RWPE2 (cell line): ENCODE measurements at regions not wholly inside any gene's neighbourhood (a gene's known extent, or its start where the extent isn't known, plus 50 kb on each side); places are given as distances from the start of the nearest gene placed in this dataset.

Experiments used
- ATAC-seq: fragments of 200-7000 bp; cut with Tn5 transposase; 3 replicates; pipeline ENCODE4 v1.9.1; 2021; ENCODE audit warnings: low read depth
- DNase-seq: peaks from one replicate; pipeline ENCODE4 v3.0.0-alpha.2; 2020; ENCODE audit warnings: low spot score
- H3K27ac ChIP-seq: fragments of 450-650 bp; 2 replicates; pipeline ENCODE4 v1.5.1; 2017; ENCODE audit warnings: mild to moderate bottlenecking; ENCODE audit not compliant: poor library complexity, severe bottlenecking
- H3K27me3 ChIP-seq: fragments of 250-450 bp; sonication (Bioruptor Pico); 2 replicates; pipeline ENCODE4 v1.5.1; 2021; ENCODE audit warnings: mild to moderate bottlenecking, moderate library complexity; ENCODE audit not compliant: insufficient read depth, poor library complexity, severe bottlenecking
- H3K36me3 ChIP-seq: fragments of 250-450 bp; sonication (Bioruptor Pico); 2 replicates; pipeline ENCODE4 v1.5.1; 2020; ENCODE audit warnings: low read depth, mild to moderate bottlenecking, moderate library complexity
- H3K4me1 ChIP-seq: fragments of 250-450 bp; sonication (Bioruptor Pico); 2 replicates; pipeline ENCODE4 v1.5.1; 2021; ENCODE audit warnings: mild to moderate bottlenecking, moderate library complexity; ENCODE audit not compliant: insufficient read depth, poor library complexity, severe bottlenecking
- H3K4me3 ChIP-seq: fragments of 250-450 bp; sonication (Bioruptor Pico); 2 replicates; pipeline ENCODE4 v1.5.1; 2021; ENCODE audit warnings: mild to moderate bottlenecking, moderate library complexity; ENCODE audit not compliant: severe bottlenecking
- H3K9me3 ChIP-seq: fragments of 250-450 bp; sonication (Bioruptor Pico); 2 replicates; pipeline ENCODE4 v1.5.1; 2021; ENCODE audit warnings: mild to moderate bottlenecking, moderate library complexity; ENCODE audit not compliant: severe bottlenecking
- TF ChIP-seq, protein P1 (sequence below): fragments of 450-650 bp; IDR thresholded peaks from one replicate; pipeline ENCODE4 v1.5.1; 2017; ENCODE audit warnings: mild to moderate bottlenecking, moderate library complexity; ENCODE audit not compliant: poor library complexity, severe bottlenecking

- Histone ChIP-seq H3K4me3 (no peak overlapping the region), H3K36me3 (no peaks in the 10 kb centered on the region), H3K27ac (no peak overlapping the region), H3K4me1 (no peaks in the 10 kb centered on the region), H3K9me3 (no peaks in the 10 kb centered on the region), H3K27me3 (no peaks in the 10 kb centered on the region)
- ATAC-seq (no peak), DNase-seq (no peak)
- TF ChIP-seq, protein P1, sequence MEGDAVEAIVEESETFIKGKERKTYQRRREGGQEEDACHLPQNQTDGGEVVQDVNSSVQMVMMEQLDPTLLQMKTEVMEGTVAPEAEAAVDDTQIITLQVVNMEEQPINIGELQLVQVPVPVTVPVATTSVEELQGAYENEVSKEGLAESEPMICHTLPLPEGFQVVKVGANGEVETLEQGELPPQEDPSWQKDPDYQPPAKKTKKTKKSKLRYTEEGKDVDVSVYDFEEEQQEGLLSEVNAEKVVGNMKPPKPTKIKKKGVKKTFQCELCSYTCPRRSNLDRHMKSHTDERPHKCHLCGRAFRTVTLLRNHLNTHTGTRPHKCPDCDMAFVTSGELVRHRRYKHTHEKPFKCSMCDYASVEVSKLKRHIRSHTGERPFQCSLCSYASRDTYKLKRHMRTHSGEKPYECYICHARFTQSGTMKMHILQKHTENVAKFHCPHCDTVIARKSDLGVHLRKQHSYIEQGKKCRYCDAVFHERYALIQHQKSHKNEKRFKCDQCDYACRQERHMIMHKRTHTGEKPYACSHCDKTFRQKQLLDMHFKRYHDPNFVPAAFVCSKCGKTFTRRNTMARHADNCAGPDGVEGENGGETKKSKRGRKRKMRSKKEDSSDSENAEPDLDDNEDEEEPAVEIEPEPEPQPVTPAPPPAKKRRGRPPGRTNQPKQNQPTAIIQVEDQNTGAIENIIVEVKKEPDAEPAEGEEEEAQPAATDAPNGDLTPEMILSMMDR, result no peak
Observed at GRCh38 chr3:83821506-83821905, 1137.3 kb upstream of the CADM2 start.

DNA sequence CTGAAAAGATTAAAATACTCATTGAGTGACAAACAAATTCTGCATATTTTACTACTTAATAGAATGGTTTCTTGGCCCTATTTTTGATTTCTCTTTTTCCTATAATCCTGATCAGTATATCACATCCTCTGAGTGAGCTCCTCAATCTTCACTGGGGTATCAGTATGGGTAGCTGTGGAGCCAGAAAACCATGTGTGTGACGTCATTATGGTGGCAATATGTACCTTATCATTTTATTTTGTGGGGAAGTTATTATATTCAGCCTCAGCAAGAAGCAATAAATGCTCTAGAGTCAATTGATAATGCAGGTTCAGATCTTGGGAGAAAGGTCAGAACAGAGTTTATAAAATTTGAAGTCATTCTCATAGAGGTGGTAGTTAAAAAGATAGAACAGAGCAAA lies 1135.7 kb upstream of the CADM2 start:
- no peaks in the 10 kb centered on the region for H3K4me1 ChIP-seq
- DNase-seq (no peak), ATAC-seq (no peak)
- H3K36me3 ChIP-seq, result no peaks in the 10 kb centered on the region
- H3K27ac ChIP-seq, result no peak overlapping the region
- no peaks in the 10 kb centered on the region for H3K27me3 ChIP-seq
- H3K4me3 ChIP-seq, result no peak overlapping the region
- TF ChIP-seq, protein P1, result no peak
- no peaks in the 10 kb centered on the region for H3K9me3 ChIP-seq

DNA sequence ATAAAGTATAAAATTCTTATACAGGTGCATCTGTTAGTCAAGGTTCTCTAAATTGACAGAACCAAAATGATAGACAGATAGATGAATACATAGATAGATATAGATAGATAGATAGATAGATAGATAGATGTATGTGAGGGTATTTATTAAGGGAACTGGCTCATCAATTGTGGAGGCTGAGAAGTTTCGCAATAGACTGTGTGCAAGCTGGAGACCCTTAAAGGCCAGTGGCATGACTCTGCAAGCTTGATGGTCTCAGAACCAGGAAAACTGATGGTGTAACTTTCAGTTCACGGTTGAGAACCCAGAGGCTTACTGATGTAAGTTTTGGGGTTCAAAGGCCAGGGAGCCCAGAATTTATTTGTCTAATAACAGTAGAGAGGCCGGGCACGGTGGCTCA lies 1123.7 kb upstream of the CADM2 start:
- no peaks in the 10 kb centered on the region for H3K9me3 ChIP-seq
- no peak overlapping the region for H3K4me3 ChIP-seq
- TF ChIP-seq, protein P1, result no peak
- ATAC-seq (no peak), DNase-seq (no peak)
- H3K4me1 ChIP-seq, result no peaks in the 10 kb centered on the region
- no peaks in the 10 kb centered on the region for H3K36me3 ChIP-seq
- no peaks in the 10 kb centered on the region for H3K27me3 ChIP-seq
- no peak overlapping the region for H3K27ac ChIP-seq

DNA sequence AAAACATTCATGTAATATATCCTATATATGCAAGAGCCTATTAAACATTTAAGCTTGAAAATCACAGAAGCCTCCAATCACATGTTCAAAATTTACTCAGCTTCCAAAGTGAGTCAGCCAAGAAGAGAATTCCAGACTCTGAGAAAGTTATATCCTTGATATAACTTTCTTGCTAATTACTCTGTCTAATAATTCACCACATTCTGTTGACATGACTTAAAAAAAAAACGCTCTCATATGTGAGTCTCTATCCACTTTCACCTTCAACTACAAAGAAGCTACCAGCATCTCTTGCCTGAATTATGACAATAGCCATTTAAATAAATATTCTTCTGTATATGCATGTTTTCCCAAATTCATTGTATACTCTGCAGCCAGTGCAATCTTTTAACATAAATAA lies 1116.3 kb upstream of the CADM2 start:
- TF ChIP-seq, protein P1, result no peak
- H3K27ac ChIP-seq, result no peak overlapping the region
- DNase-seq, result no peak
- H3K27me3 ChIP-seq, result no peaks in the 10 kb centered on the region
- no peaks in the 10 kb centered on the region for H3K9me3 ChIP-seq
- H3K4me1 ChIP-seq, result no peaks in the 10 kb centered on the region
- no peak for ATAC-seq
- no peak overlapping the region for H3K4me3 ChIP-seq
- no peaks in the 10 kb centered on the region for H3K36me3 ChIP-seq

DNA sequence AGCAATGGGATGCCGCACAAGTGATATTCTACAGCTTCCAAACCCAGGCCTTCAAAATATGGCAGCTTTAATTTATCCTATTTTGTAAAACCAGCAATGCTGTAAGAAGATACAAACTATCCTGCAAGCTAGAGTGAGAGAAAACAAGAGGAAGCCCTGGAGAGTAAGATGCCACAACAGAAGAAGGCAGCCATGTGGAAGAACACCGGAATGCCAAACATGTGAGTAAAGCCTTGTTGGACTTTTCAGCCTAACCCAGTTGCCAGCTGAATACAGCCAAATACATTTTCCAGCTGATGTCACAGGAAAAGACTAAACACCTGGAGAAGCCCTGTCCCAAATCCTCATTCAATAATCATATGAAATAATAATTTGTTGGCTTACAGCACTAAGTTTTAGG lies 1115.1 kb upstream of the CADM2 start:
- TF ChIP-seq, protein P1, result no peak
- no peak for DNase-seq
- Histone ChIP-seq H3K9me3 (no peaks in the 10 kb centered on the region), H3K4me3 (no peak overlapping the region), H3K36me3 (no peaks in the 10 kb centered on the region), H3K27me3 (no peaks in the 10 kb centered on the region), H3K4me1 (no peaks in the 10 kb centered on the region), H3K27ac (no peak overlapping the region)
- no peak for ATAC-seq
